Stomach (tissue), 8 donors: ENCODE measurements at regions not wholly inside any gene's neighbourhood (a gene's known extent, or its start where the extent isn't known, plus 50 kb on each side); places are given as distances from the start of the nearest gene placed in this dataset.

Experiments used
- DNase-seq, 2 donors: peaks; one replicate each; pipeline versions ENCODE4 v3.0.0 to v3.0.0-alpha.2; 2013 to 2019
- H3K27ac ChIP-seq, 5 donors: fragments of 200-600 bp in 4 of 5; sonication (generic) in 4 of 5; one replicate each; pipeline ENCODE4 v1.5.1; 2013 to 2019; ENCODE audit warnings: mild to moderate bottlenecking in 1 of 5, moderate library complexity in 1 of 5
- H3K27me3 ChIP-seq, 3 donors: fragments of 200-600 bp; sonication (generic); one replicate each; pipeline ENCODE4 v1.5.1; 2017 to 2019; ENCODE audit warnings: mixed run types in 1 of 3
- H3K36me3 ChIP-seq, 4 donors: fragments of 200-600 bp; sonication (generic); 1 replicate in 3 of 4; 2 replicates in 1 of 4; pipeline ENCODE4 v1.5.1; 2016 to 2019
- H3K4me1 ChIP-seq, 4 donors: fragments of 200-600 bp; sonication (generic); one replicate each; pipeline ENCODE4 v1.5.1; 2016 to 2019
- H3K4me3 ChIP-seq, 4 donors: fragments of 200-600 bp; sonication (generic) in 3 of 4; one replicate each; pipeline ENCODE4 v1.5.1; 2016 to 2019; ENCODE audit warnings: mild to moderate bottlenecking in 1 of 4
- H3K9me3 ChIP-seq, 4 donors: fragments of 200-600 bp; sonication (generic); one replicate each; pipeline ENCODE4 v1.5.1; 2016 to 2019
- CTCF ChIP-seq, 7 experiments: fragments of 450-650 bp in 4 of 7; fragments of 200-600 bp in 3 of 7; sonication (generic) in 3 of 7; IDR thresholded peaks; one replicate each; pipeline ENCODE4 v1.5.1; 2016 to 2019; ENCODE audit warnings: antibody characterized with exemption in 7 of 7, control low read depth in 2 of 7, mild to moderate bottlenecking in 1 of 7
- EP300 ChIP-seq: sonication (generic); formaldehyde crosslinking; IDR thresholded peaks from one replicate; pipeline ENCODE4 v1.6.1; 2017; ENCODE audit warnings: antibody characterized with exemption
- POLR2A ChIP-seq, 4 donors: fragments of 450-650 bp; IDR thresholded peaks; one replicate each; pipeline ENCODE4 v1.6.1; 2016; ENCODE audit warnings: antibody characterized with exemption in 4 of 4, control low read depth in 2 of 4, mild to moderate bottlenecking in 1 of 4, moderate library complexity in 1 of 4
- POLR2AphosphoS5 ChIP-seq, 3 donors: sonication (generic); formaldehyde crosslinking; IDR thresholded peaks; one replicate each; pipeline ENCODE4 v1.6.1; 2016; ENCODE audit warnings: antibody characterized with exemption in 3 of 3
- WGBS, 5 donors: extraction: QIAGEN DNeasy Blood & Tissue Kit in 3 of 5; methylation state at CpG; one replicate each; pipeline versions ENCODE4 v1.1.5 to v1.1.7; 2013 to 2018; 5-methylcytosine and 5-hydroxymethylcytosine counted together
- intact Hi-C: fragments of 100-400 bp; cut with DNase I; formaldehyde crosslinking; loops from one replicate; pipeline ENCODE4 v1.15.1; 2023; ENCODE audit warnings: low total_unique reads
- donor health status: healthy with polysubstance abuse.
- donor health status: Bipolar disorder and iron deficiency.
- donor health status: healthy.

- Histone ChIP-seq H3K9me3 (no peaks in the 10 kb centered on the region), H3K36me3 (no peaks in the 10 kb centered on the region), H3K27ac (no peak overlapping the region), H3K27me3 (no peaks in the 10 kb centered on the region), H3K4me1 (no peaks in the 10 kb centered on the region), H3K4me3 (no peak overlapping the region)
- DNase-seq, result no peak
- intact Hi-C loops, result no loop called here
- 42 to 66% (median 59%) methylated on average over 3 of the region's 3 CpGs for WGBS, 5 donors
- TF ChIP-seq POLR2A (IDR thresholded peaks at IDR 0.05) (no peak), CTCF (IDR thresholded peaks at IDR 0.05) (no peak), POLR2AphosphoS5 (IDR thresholded peaks at IDR 0.05) (no peak), EP300 (no peak)
Observed at GRCh38 chr13:100904293-100904976, 229.8 kb upstream of the TMTC4 start.

- Histone ChIP-seq H3K27ac (no peak overlapping the region), H3K4me1 (no peaks in the 10 kb centered on the region), H3K9me3 (no peaks in the 10 kb centered on the region), H3K36me3 (no peaks in the 10 kb centered on the region), H3K27me3 (no peaks in the 10 kb centered on the region), H3K4me3 (no peak overlapping the region)
- intact Hi-C loops, result no loop called here
- TF ChIP-seq CTCF (IDR thresholded peaks at IDR 0.05), result no peak
- no peak for TF ChIP-seq POLR2A (IDR thresholded peaks at IDR 0.05)
- no peak for TF ChIP-seq EP300
- TF ChIP-seq POLR2AphosphoS5 (IDR thresholded peaks at IDR 0.05), result no peak
- no peak for DNase-seq
- WGBS, 5 donors, result 56 to 70% (median 60%) methylated on average over 5 of the region's 5 CpGs
Observed at GRCh38 chr13:100899720-100900316, 225.2 kb upstream of the TMTC4 start.

GRCh38 chr13:100898431-100898830 is 223.8 kb upstream of the TMTC4 start:
- intact Hi-C loops, result no loop called here
- Histone ChIP-seq H3K4me3 (no peak overlapping the region), H3K27me3 (no peaks in the 10 kb centered on the region), H3K27ac (no peak overlapping the region), H3K36me3 (no peaks in the 10 kb centered on the region), H3K4me1 (no peaks in the 10 kb centered on the region), H3K9me3 (no peaks in the 10 kb centered on the region)
- DNase-seq, result no peak
- WGBS, 5 donors, result 30 to 73% (median 58%) methylated on average over 1 of the region's 1 CpG
- no peak for TF ChIP-seq POLR2A (IDR thresholded peaks at IDR 0.05)
- TF ChIP-seq EP300, result no peak
- no peak for TF ChIP-seq POLR2AphosphoS5 (IDR thresholded peaks at IDR 0.05)
- no peak for TF ChIP-seq CTCF (IDR thresholded peaks at IDR 0.05)

GRCh38 chr13:100895651-100896050 is 221.1 kb upstream of the TMTC4 start:
- Histone ChIP-seq H3K4me3 (no peak overlapping the region), H3K36me3 (no peaks in the 10 kb centered on the region), H3K27ac (no peak overlapping the region), H3K4me1 (no peaks in the 10 kb centered on the region), H3K9me3 (no peaks in the 10 kb centered on the region), H3K27me3 (no peaks in the 10 kb centered on the region)
- intact Hi-C loops, result no loop called here
- DNase-seq, result no peak
- TF ChIP-seq POLR2AphosphoS5 (IDR thresholded peaks at IDR 0.05) (no peak), POLR2A (IDR thresholded peaks at IDR 0.05) (no peak), CTCF (IDR thresholded peaks at IDR 0.05) (no peak), EP300 (no peak)
- WGBS, 5 donors, result 34 to 56% (median 36%) methylated on average over 2 of the region's 2 CpGs
